ENCODE measurements at regions not wholly inside any gene's neighbourhood (a gene's known extent, or its start where the extent isn't known, plus 50 kb on each side); places are given as distances from the start of the nearest gene placed in this dataset.

DNA sequence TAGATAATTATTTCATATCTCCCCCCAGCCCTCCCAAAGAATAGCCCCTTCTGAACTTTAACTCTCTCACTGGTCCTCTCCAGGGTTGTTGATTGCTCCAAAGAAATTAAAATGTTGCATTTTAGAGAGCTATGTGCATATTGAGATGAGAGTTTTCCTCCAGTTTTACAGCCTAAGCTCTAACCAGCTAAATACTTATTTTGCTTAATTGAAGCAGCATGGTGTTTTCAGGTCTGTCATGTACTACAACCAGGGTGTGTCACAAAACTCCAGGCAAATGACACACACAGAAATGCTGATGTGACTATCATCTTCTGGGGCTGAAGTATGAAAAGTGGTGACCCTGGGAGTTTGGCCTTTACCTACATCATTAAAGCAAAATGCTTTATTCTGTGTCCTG, 196.8 kb upstream of the STXBP5 start:
- H3K27me3 ChIP-seq (ENCODE audit: control insufficient read depth, insufficient read depth, low read length): no peaks in the 10 kb centered on the region
- H3K9me3 ChIP-seq (ENCODE audit: control insufficient read depth, insufficient read depth, low read depth, low read length): no peaks in the 10 kb centered on the region
- no peak for TF ChIP-seq EZH2 (IDR thresholded peaks at IDR 0.05; ENCODE audit: low read length, missing control alignments)
- TF ChIP-seq, protein P1, sequence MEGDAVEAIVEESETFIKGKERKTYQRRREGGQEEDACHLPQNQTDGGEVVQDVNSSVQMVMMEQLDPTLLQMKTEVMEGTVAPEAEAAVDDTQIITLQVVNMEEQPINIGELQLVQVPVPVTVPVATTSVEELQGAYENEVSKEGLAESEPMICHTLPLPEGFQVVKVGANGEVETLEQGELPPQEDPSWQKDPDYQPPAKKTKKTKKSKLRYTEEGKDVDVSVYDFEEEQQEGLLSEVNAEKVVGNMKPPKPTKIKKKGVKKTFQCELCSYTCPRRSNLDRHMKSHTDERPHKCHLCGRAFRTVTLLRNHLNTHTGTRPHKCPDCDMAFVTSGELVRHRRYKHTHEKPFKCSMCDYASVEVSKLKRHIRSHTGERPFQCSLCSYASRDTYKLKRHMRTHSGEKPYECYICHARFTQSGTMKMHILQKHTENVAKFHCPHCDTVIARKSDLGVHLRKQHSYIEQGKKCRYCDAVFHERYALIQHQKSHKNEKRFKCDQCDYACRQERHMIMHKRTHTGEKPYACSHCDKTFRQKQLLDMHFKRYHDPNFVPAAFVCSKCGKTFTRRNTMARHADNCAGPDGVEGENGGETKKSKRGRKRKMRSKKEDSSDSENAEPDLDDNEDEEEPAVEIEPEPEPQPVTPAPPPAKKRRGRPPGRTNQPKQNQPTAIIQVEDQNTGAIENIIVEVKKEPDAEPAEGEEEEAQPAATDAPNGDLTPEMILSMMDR (conservative IDR thresholded peaks at IDR 0.05 in 1 of 2, IDR thresholded peaks at IDR 0.05 in 1 of 2; ENCODE audit: low read depth in 1 of 2, low read length in 2 of 2): no peak
- H3K36me3 ChIP-seq (ENCODE audit: control insufficient read depth, insufficient read depth, low read length): no peaks in the 10 kb centered on the region
- no peak overlapping the region for H3K9ac ChIP-seq (ENCODE audit: insufficient read depth, low read length)
- H3K4me1 ChIP-seq (ENCODE audit: control insufficient read depth, extremely low read depth, insufficient read depth, low read length): no peaks in the 10 kb centered on the region
- no peak overlapping the region for H3K27ac ChIP-seq (ENCODE audit: insufficient read depth, low read length)
- DNase-seq (ENCODE audit: low read depth in 2 of 2): no peak
- no peak overlapping the region for H3K4me3 ChIP-seq (replicated peaks in 1 of 4; ENCODE audit: control extremely low read depth in 1 of 4, insufficient read depth in 1 of 4, low read depth in 3 of 4, low read length in 4 of 4)
- no peak overlapping the region for H2AFZ ChIP-seq (ENCODE audit: low read length)
- no peaks in the 10 kb centered on the region for H3K79me2 ChIP-seq (ENCODE audit: control insufficient read depth, insufficient read depth, low read length)
- H3K4me2 ChIP-seq (ENCODE audit: extremely low read depth, insufficient read depth, low read length): no peak overlapping the region
- H4K20me1 ChIP-seq (ENCODE audit: control insufficient read depth, extremely low read depth, insufficient read depth, low read length): no peaks in the 10 kb centered on the region

DNA sequence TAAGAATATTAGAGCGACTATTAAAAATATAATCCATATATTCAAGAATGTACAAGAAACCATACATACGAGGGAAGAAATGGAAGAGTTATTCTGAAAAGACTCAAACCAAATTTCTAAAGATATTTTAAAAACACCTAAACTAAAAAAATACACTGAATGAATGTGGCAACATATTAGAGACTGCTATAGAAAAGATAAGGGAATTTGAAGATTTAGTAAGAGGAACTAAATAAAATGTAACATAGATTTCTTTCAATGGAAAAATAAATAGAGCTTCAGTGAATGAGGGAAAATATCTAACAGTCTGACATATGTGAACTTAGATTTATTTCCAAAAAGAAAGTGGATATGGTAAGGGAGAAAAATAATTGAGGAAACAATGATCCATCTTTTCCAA, 194.9 kb upstream of the STXBP5 start:
- no peak overlapping the region for H3K4me3 ChIP-seq (replicated peaks in 1 of 4; ENCODE audit: control extremely low read depth in 1 of 4, insufficient read depth in 1 of 4, low read depth in 3 of 4, low read length in 4 of 4)
- H3K27me3 ChIP-seq (ENCODE audit: control insufficient read depth, insufficient read depth, low read length): no peaks in the 10 kb centered on the region
- TF ChIP-seq, protein P1 (conservative IDR thresholded peaks at IDR 0.05 in 1 of 2, IDR thresholded peaks at IDR 0.05 in 1 of 2; ENCODE audit: low read depth in 1 of 2, low read length in 2 of 2): no peak
- TF ChIP-seq EZH2 (IDR thresholded peaks at IDR 0.05; ENCODE audit: low read length, missing control alignments): no peak
- no peak overlapping the region for H3K9ac ChIP-seq (ENCODE audit: insufficient read depth, low read length)
- no peak overlapping the region for H3K4me2 ChIP-seq (ENCODE audit: extremely low read depth, insufficient read depth, low read length)
- no peaks in the 10 kb centered on the region for H3K4me1 ChIP-seq (ENCODE audit: control insufficient read depth, extremely low read depth, insufficient read depth, low read length)
- no peaks in the 10 kb centered on the region for H3K79me2 ChIP-seq (ENCODE audit: control insufficient read depth, insufficient read depth, low read length)
- no peak overlapping the region for H3K27ac ChIP-seq (ENCODE audit: insufficient read depth, low read length)
- H4K20me1 ChIP-seq (ENCODE audit: control insufficient read depth, extremely low read depth, insufficient read depth, low read length): no peaks in the 10 kb centered on the region
- no peak for DNase-seq (ENCODE audit: low read depth in 2 of 2)
- H2AFZ ChIP-seq (ENCODE audit: low read length): no peak overlapping the region
- no peaks in the 10 kb centered on the region for H3K36me3 ChIP-seq (ENCODE audit: control insufficient read depth, insufficient read depth, low read length)
- H3K9me3 ChIP-seq (ENCODE audit: control insufficient read depth, insufficient read depth, low read depth, low read length): no peaks in the 10 kb centered on the region

DNA sequence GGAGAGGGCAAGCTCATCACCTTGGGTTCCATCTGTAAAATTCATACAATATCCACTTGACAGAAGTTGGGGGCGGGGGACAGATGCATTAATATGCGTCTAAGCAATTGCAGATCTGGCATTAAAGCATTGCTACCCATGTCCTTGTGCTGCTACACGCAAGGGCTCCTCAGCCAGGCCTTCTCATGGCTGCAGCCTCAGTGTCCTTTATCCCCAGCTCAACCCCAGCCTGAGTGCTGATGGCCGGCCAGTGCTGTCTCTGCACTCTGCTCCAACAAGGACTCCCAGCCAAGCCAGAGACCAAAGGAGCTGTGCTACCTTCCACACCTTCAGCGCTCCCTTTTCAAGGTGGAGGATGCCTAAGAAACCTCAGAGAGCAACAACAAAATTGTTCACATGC, 188.5 kb upstream of the STXBP5 start:
- DNase-seq (ENCODE audit: low read depth in 2 of 2): no peak
- H3K79me2 ChIP-seq (ENCODE audit: control insufficient read depth, insufficient read depth, low read length): no peaks in the 10 kb centered on the region
- no peak overlapping the region for H3K27ac ChIP-seq (ENCODE audit: insufficient read depth, low read length)

More for the DNA sequence above, 188.5 kb upstream of the STXBP5 start:
- no peaks in the 10 kb centered on the region for H3K4me1 ChIP-seq (ENCODE audit: control insufficient read depth, extremely low read depth, insufficient read depth, low read length)
- no peaks in the 10 kb centered on the region for H4K20me1 ChIP-seq (ENCODE audit: control insufficient read depth, extremely low read depth, insufficient read depth, low read length)
- no peak overlapping the region for H2AFZ ChIP-seq (ENCODE audit: low read length)
- H3K4me3 ChIP-seq (replicated peaks in 1 of 4; ENCODE audit: control extremely low read depth in 1 of 4, insufficient read depth in 1 of 4, low read depth in 3 of 4, low read length in 4 of 4): no peak overlapping the region
- TF ChIP-seq EZH2 (IDR thresholded peaks at IDR 0.05; ENCODE audit: low read length, missing control alignments): no peak
- TF ChIP-seq, protein P1 (conservative IDR thresholded peaks at IDR 0.05 in 1 of 2, IDR thresholded peaks at IDR 0.05 in 1 of 2; ENCODE audit: low read depth in 1 of 2, low read length in 2 of 2): no peak
- no peak overlapping the region for H3K9ac ChIP-seq (ENCODE audit: insufficient read depth, low read length)
- no peak overlapping the region for H3K4me2 ChIP-seq (ENCODE audit: extremely low read depth, insufficient read depth, low read length)
- H3K36me3 ChIP-seq (ENCODE audit: control insufficient read depth, insufficient read depth, low read length): no peaks in the 10 kb centered on the region
- H3K9me3 ChIP-seq (ENCODE audit: control insufficient read depth, insufficient read depth, low read depth, low read length): no peaks in the 10 kb centered on the region
- no peaks in the 10 kb centered on the region for H3K27me3 ChIP-seq (ENCODE audit: control insufficient read depth, insufficient read depth, low read length)
